ENCODE measurements at regions not wholly inside any gene's neighbourhood (a gene's known extent, or its start where the extent isn't known, plus 50 kb on each side); places are given as distances from the start of the nearest gene placed in this dataset.

DNA sequence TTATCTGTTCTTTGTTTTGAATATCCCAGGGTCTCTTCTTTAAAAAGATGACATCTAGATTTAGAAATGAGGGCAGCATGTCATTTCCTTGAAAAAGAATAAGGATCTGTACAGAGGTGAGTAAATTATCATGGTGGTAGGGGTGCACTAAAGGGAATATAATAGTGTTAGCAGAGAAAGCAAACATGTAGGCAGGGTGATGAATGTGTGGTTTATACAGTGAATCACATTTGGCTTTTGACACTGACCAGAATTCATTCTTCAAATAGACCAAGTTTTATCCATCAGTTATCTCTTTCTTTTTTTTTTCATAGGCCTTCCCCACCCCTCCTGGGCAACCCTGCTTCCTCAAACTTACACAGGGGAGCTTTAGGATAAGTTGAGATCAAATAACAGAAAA is 184.5 kb upstream of the LRP1B start:
- TF ChIP-seq, protein P1, sequence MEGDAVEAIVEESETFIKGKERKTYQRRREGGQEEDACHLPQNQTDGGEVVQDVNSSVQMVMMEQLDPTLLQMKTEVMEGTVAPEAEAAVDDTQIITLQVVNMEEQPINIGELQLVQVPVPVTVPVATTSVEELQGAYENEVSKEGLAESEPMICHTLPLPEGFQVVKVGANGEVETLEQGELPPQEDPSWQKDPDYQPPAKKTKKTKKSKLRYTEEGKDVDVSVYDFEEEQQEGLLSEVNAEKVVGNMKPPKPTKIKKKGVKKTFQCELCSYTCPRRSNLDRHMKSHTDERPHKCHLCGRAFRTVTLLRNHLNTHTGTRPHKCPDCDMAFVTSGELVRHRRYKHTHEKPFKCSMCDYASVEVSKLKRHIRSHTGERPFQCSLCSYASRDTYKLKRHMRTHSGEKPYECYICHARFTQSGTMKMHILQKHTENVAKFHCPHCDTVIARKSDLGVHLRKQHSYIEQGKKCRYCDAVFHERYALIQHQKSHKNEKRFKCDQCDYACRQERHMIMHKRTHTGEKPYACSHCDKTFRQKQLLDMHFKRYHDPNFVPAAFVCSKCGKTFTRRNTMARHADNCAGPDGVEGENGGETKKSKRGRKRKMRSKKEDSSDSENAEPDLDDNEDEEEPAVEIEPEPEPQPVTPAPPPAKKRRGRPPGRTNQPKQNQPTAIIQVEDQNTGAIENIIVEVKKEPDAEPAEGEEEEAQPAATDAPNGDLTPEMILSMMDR (conservative IDR thresholded peaks at IDR 0.05; ENCODE audit: low read length): no peak
- no peak for TF ChIP-seq EZH2phosphoT487 (IDR thresholded peaks at IDR 0.05; ENCODE audit: borderline replicate concordance)

Data from Loucy (cell line).